Posterior vena cava (tissue), 2 donors: ENCODE measurements at regions not wholly inside any gene's neighbourhood (a gene's known extent, or its start where the extent isn't known, plus 50 kb on each side); places are given as distances from the start of the nearest gene placed in this dataset.

Experiments
- DNase-seq: peaks from one replicate; pipeline ENCODE4 v3.0.0-alpha.2; 2020; ENCODE audit warnings: low spot score
- intact Hi-C, 2 donors: fragments of 100-400 bp; cut with DNase I; formaldehyde crosslinking; loops; one replicate each; pipeline versions ENCODE4 v1.14.1 to v1.14.2; 2022 to 2023
- donor health status: DM: yes; HTN: yes; CAD: no.
- donor health status: DM: yes; HTN: yes; CAD: no.

GRCh38 chr2:172658945-172659344, 76.7 kb upstream of the RAPGEF4 start:
- intact Hi-C loops: no loop called here

GRCh38 chr2:172662099-172662498, 73.5 kb upstream of the RAPGEF4 start:
- no peak for DNase-seq
- intact Hi-C loops: no loop called here

More at GRCh38 chr2:172658945-172659344, 76.7 kb upstream of the RAPGEF4 start:
- DNase-seq: no peak

GRCh38 chr2:172664766-172665165, 70.9 kb upstream of the RAPGEF4 start:
- intact Hi-C loops: no loop called here
- DNase-seq: no peak

- intact Hi-C loops: no loop called here
- DNase-seq: no peak
Measured at GRCh38 chr2:172667581-172668325, 67.9 kb upstream of the RAPGEF4 start.

GRCh38 chr2:172671501-172671900, 64.1 kb upstream of the RAPGEF4 start:
- intact Hi-C loops: no loop called here
- no peak for DNase-seq

- DNase-seq: no peak
- intact Hi-C loops: no loop called here
Measured at GRCh38 chr2:172672114-172672513, 63.5 kb upstream of the RAPGEF4 start.

GRCh38 chr2:172673056-172673683, 62.5 kb upstream of the RAPGEF4 start:
- DNase-seq: no peak
- intact Hi-C loops: no loop called here

GRCh38 chr2:172674034-172674967, 61.3 kb upstream of the RAPGEF4 start:
- peak; percentile 90 for DNase-seq
- intact Hi-C loops: no loop called here

- intact Hi-C loops: no loop called here
- no peak for DNase-seq
Measured at GRCh38 chr2:172674968-172675303, 60.7 kb upstream of the RAPGEF4 start.

- DNase-seq: no peak
- intact Hi-C loops: no loop called here
Measured at GRCh38 chr2:172677363-172677762, 58.3 kb upstream of the RAPGEF4 start.

- DNase-seq: no peak
- intact Hi-C loops: loop anchor here in 1 of 2 donors (5.0 kb wide), 1 partner anchor 1187 kb away; no protein-coding TSS in a partner anchor
Measured at GRCh38 chr2:172680436-172681068, 55.1 kb upstream of the RAPGEF4 start.

- DNase-seq: no peak
- intact Hi-C loops: no loop called here
Measured at GRCh38 chr2:172685467-172685866, 50.2 kb upstream of the RAPGEF4 start.
